Testis (tissue), 2 donors: ENCODE measurements at regions not wholly inside any gene's neighbourhood (a gene's known extent, or its start where the extent isn't known, plus 50 kb on each side); places are given as distances from the start of the nearest gene placed in this dataset.

Source experiments
- POLR2A ChIP-seq: fragments of 450-650 bp; IDR thresholded peaks from one replicate; pipeline ENCODE4 v1.6.1; 2017; ENCODE audit warnings: antibody characterized with exemption, mild to moderate bottlenecking, moderate library complexity
- TF ChIP-seq, protein P1 (sequence below), 3 experiments: fragments of 450-650 bp in 2 of 3; fragments of 200-600 bp in 1 of 3; sonication (generic) in 1 of 3; IDR thresholded peaks; one replicate each; pipeline ENCODE4 v1.5.1; 2016 to 2019; ENCODE audit warnings: antibody characterized with exemption in 3 of 3, mild to moderate bottlenecking in 2 of 3, moderate library complexity in 1 of 3

DNA sequence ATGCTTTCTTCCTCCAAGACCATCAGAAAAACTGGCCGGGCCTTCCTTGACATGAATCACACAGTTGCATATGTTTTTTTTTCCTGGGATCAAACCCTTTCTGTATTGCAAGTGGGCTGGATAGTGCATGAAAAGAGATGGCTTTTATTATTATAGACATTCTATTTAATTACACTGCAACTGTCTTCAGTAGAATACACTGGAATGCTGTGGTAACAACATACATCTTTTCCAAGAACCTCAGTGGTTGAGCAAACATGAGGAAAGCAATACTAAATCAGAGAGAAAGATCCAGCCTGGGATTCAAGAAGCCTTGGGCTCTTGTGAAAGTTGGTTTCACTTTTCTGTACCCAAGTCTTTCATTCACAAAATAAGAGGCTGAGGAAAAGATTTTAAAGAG lies 193.0 kb downstream of the DMAC1 start:
- TF ChIP-seq POLR2A: no peak
- TF ChIP-seq, protein P1, sequence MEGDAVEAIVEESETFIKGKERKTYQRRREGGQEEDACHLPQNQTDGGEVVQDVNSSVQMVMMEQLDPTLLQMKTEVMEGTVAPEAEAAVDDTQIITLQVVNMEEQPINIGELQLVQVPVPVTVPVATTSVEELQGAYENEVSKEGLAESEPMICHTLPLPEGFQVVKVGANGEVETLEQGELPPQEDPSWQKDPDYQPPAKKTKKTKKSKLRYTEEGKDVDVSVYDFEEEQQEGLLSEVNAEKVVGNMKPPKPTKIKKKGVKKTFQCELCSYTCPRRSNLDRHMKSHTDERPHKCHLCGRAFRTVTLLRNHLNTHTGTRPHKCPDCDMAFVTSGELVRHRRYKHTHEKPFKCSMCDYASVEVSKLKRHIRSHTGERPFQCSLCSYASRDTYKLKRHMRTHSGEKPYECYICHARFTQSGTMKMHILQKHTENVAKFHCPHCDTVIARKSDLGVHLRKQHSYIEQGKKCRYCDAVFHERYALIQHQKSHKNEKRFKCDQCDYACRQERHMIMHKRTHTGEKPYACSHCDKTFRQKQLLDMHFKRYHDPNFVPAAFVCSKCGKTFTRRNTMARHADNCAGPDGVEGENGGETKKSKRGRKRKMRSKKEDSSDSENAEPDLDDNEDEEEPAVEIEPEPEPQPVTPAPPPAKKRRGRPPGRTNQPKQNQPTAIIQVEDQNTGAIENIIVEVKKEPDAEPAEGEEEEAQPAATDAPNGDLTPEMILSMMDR (IDR thresholded peaks at IDR 0.05): no peak
